GM18502 (cell line): ENCODE measurements at regions not wholly inside any gene's neighbourhood (a gene's known extent, or its start where the extent isn't known, plus 50 kb on each side); places are given as distances from the start of the nearest gene placed in this dataset.
A peak's percentile ranks its signal among the peaks of the same experiment; 100 is the strongest.
"Not testable (repeated sequence)": the region's sequence is repeated elsewhere in the genome, so short reads cannot be mapped to it uniquely, and the experiment has no call there.

ENCODE experiments used
- ATAC-seq: cut with Tn5 transposase; IDR thresholded peaks from one replicate; pipeline ENCODE4 v1.9.1; 2021; ENCODE audit warnings: mild to moderate bottlenecking; ENCODE audit not compliant: unreplicated experiment, poor library complexity

DNA sequence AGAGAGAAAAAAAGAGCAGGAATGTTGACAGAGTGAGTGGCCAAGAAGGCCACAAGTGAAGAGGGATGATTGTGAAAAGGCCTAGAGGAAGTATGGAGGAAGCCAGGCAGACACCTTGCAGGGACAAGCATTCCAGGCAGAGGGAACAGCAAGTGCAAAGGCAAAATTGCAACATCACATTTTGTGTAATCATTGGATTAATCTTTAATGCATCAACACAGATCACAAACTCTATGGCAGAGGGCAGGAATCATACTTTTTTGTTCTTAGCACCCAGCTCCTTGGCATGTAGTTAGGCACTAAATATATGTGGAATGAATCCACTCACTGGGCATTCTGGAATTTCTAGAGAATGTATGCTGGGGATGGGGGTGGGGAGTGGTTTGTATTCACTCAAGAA lies 312.1 kb upstream of the PROK2 start:
- no peak for ATAC-seq

DNA sequence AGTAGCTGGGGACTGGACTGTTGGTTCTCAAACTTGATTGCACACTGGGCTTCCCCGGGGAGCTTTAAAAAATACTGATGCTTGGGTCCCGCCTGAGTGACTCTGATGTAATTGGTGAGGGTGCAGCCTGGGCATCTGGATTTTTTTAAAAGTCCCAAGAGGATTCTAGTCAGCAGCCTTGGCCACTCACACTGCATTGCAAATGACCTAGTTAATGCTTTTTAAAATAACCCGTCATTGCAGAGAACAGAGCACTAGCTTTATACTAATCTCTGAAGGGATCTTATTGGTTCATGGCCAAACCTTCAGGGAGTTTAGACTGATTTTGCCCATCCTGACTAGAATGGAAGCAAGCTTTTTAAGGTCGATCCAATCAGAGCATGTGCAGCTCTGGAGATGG lies 310.6 kb upstream of the PROK2 start:
- no peak for ATAC-seq

DNA sequence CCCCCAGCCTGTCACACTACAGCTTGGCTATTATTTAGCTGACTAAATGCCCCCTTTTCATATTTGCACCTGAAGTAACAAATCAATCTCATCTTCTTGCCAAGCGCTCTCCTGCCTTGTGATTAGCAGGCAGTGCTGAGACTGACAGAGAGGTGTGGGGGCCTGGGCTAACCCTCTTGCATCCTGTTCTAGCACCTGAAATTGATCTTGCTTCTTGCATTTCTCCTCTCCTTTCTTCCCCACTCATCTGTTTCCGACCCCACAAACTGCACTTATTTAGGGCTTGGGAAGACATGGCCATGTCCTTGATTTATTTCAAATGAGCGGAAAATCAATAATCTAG lies 309.0 kb upstream of the PROK2 start:
- no peak for ATAC-seq

DNA sequence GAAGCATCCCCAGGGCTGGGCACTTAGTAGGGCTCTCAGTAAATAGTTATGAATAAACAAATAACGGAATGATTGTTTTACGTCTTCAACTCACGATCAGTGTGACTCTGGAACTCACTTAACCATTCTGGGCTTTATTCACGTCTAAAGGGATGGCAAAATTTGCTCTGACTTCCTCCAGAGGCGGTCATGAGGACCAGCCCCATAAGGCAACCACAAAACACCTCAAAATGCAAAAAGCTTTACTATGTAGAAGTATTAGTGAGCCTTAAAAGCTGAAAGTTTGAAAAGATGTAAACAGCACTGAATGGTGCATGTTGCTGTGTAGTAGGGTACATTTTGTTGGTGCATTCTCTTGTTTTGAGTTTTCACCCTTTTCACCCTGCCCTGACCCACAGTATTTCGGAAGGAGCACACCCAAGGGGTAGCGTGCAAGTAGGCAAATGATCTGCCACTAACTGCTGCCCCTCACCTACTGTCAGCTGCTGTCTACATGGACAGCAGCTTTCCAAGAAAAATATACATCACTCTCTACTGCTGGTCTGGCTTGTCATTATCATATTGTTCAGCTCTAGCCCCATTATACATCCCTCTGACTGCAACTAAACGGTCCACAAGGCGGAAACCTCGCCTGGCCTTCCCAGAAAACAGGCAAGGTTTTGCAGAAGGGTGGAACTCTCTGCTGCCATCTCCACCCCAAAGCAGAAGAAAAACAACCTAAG lies 308.5 kb upstream of the PROK2 start:
- ATAC-seq, result no peak

DNA sequence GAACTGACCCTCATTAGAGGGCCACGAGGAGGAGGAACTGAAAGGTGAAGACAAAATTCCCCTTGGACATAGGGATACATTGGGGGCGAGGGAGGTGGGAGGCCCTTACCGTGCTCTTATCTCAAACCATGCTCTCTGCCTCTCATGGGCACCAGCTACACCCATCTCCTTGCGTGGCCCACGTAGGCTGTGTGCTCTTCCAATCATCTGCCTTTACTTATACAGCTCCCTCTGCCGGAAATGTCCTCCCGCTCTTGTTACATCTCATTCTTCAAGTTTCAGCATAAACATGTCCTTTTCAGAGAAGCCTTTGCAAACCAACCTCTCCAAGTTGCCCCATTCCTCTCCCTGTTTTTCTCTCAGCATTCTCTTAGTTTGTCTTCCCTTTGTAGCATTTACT lies 307.8 kb upstream of the PROK2 start:
- no peak for ATAC-seq

DNA sequence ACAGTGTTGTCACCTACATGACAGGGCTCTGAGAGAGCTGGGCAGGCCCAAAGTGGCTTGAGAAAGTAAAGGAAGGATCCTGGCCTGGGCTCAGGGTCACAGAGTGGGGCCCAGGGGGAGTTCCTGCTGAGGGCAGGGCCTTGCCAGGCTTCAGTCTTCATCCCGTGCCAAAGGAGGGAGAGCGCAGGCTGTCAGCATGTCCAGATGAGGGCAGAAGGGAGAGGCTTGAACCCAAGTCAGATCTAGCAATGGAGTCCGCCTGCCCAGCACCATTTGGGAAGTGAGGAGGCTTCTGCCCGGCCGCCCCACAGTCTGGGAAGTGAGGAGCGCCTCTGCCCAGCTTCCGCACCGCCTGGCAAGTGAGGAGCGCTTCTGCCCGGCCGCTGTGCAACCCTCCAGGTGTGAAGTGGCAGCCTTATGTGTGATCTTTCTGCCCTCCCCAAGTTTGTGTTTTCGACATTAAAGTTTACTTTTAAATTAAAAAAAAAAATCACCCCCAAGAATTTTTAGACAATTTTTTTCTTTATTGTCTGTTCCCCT lies 303.6 kb upstream of the PROK2 start:
- ATAC-seq, result no peak

DNA sequence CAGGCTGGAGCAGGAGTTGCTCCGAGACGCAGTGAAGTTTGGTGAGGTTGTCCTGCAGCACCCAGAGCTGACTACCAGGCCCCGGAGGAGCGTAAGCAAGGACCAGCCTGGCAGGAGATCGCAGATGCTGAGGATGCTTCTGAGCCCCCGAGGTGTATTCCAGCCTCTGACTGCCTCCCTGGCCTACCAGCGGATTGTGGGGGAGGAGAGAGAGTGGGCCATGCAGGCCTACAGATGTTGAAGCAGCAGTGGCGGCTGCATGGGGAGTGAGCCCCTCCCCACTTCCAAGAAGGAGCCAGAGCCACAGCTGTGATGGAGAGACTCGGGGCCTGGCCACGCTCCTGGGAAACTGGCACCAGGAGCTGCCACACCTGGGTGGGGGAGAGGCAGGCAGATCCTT lies 302.5 kb upstream of the PROK2 start:
- ATAC-seq, result no peak

DNA sequence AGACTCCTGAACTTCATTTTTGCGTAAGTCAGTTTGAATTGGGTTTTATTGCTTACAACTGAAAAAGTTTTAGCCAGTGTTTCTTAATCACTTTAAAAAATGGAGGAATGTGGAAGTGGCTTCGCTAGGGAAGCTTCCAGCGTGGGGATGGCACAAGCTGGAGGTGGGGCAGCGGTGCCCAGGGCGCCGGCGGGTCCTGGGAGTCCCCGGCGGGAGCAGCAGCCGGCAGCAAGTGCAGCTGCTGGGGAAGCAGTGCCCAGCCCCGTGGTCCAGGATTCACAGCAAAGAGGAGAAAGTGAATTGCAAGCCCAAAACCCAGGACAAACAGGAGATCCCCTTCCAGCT lies 301.8 kb upstream of the PROK2 start:
- ATAC-seq, result no peak

DNA sequence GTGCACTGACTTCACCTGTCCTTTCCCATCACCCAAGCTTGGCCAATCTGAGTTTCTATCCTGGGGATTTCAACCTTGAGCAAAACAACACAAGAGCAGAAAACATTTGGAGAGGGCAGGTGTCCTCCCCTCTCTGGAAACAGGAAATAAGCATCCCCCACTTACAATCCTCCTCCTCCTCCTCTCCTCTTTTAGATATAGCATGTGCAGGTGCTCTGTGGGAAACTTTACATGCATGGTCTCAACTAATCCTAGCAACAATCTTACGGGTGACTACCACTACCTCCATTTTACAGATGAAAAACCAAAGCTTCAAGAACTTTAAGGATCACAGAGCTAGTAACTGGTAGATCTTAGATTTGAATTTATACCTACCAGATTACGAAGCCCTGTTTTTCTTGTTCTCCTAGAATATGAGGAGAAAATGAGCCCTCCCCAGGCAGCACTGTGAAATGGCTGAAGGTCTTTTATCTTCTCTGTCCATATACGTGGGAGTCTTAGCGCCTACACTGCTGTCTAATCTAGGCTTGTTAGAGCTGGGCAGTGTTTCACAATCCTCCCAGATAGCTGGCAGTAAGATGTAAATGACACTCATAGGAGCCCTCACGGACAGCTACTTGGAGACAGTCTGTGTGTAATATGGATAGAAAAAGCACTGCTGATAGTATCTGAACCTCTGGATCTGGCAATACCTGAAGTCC lies 301.2 kb upstream of the PROK2 start:
- ATAC-seq, result no peak

DNA sequence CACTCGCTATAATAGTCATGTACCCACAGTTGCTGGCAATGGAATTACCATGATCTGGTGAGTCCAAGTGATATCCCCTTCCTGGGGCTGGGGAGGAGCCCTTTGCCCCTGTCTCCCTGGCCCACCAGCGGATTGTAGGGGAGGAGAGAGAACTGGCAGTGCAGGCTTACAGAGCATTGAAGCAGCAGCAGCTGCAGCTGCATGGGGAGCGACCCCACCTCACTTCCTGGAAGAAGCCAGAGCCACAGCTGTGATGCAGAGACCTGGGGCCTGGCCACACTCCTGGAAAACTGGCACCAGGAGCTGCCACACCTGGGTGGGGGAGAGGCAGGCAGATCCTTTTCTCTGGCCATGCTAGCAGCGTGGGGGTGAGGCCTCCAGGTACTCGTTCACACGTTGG lies 300.1 kb upstream of the PROK2 start:
- ATAC-seq, result no peak

DNA sequence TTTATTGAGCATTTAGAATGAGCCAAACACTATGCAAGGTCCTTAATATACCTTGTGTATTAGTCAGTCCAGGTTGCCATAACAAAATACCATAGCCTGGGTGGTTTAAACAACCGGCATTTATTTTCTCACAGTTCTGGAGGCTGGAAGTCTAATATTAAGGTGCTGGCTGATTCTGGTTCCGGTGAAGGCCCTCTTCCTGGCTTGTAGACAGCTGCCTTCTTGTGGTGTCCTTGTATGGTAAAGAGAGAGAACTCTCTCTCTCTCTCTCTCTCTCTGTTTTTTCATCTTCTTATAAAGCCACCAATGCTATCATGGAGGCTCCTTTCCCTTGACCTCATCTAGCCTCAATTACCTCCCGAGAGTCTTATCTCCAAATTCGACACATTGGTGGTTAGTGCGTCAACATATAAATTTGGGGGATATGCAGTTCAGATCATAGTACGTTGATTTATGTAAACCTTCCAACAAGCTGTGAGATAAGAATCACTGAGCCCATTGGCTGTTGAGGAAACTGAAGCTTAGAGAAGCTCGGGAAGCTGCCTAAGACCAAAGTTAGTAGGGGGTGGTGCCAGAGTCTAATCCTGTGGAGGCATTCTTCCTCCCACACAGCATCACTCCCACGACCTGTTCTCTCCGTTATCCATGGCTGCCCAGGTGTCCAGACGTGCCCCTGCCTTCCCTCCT lies 298.0 kb upstream of the PROK2 start:
- ATAC-seq, result peak; percentile 23

DNA sequence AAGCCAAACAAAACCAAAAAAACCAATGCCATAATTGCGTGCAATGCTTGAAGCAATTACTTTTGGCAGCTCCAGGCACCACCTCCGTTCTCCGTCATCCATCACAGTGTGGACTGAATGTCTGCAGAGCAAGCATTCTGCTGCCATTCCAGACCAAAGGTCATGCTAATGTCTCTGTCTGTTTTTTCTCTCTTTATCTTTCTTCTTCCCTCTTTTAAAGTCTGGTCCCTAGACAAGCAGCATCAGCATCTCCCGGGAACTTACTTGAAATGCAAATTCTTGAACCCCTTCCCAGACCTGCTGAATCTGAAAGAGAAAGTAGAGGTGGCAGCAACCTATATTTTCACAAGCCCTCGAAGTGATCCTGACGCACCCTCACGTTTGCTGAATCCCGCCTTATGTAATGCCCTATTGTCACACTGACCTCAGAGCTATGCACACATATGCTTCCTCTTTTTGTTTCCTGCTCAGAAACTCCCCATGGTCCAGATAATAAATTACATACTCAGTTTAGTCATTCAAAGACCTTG lies 297.3 kb upstream of the PROK2 start:
- ATAC-seq, result peak; percentile 66

DNA sequence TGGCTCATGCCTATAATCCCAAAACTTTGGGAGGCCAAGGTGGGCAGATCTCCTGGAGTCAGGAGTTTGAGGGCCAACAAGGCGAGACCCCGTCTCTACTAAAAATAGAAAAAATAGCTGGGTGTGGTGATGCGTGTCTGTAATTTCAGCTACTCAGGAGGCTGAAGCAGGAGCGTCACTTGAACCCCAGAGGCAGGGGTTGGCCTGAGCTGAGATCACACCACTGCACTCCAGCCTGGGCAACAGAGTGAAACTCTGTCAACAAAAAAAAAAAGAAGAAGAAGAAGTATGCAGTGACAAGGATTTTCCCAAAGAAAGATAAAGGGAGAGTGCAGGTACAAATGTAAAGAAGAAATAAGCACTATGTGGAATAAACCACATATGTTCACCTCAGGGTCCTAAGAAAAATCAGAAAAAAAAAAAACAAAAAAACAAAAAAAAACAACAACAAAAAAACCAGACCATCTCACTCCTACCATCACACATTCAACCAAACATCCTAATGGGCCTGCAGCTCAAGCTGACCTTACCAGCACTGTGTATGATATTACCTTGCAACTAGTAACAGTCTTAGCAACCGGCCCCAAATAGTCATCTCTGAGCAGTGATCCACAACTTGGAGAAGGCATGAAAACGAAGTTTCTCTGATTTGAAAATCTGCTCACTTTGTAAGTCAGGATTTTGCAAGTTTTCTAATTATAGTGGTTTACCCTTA lies 296.7 kb upstream of the PROK2 start:
- ATAC-seq, result no peak

DNA sequence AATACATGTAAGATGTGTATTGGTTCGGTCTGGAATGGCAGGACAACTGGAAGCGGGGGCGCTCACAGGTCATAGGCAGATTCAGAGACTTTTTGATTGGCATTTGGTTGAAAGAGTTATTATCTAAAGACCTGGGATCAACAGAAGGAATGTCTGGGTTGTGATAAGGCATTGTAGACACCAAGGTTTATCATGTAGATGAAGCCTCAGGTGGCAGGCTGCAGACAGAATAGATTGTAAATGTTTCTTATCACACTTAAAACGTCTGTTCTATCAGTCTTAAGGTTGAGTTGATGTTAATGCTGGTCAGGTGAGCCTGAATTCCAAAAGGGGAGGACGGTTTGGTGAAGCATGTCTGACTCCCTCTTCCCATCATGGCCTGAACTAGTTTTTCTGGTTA lies 295.9 kb upstream of the PROK2 start:
- ATAC-seq, result no peak

DNA sequence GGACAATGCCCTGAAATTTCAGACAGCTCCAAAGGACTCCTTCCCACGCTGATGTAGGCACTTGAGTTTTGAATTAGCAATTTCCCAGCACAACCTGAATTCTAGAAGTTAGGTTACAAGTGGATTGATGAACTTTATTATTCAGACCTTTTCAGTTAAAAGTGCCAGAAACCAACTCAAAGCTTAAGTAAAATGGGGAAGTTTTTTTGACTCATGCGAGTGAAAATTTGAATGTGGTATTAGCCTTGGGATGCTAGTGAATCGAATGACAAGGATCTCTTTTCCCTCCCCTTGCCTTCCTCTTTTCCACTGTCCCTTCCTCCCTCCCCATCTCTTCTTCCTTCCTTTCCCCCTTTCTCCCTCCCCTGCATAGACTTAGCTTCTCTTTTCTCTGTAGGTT lies 295.1 kb upstream of the PROK2 start:
- no peak for ATAC-seq

DNA sequence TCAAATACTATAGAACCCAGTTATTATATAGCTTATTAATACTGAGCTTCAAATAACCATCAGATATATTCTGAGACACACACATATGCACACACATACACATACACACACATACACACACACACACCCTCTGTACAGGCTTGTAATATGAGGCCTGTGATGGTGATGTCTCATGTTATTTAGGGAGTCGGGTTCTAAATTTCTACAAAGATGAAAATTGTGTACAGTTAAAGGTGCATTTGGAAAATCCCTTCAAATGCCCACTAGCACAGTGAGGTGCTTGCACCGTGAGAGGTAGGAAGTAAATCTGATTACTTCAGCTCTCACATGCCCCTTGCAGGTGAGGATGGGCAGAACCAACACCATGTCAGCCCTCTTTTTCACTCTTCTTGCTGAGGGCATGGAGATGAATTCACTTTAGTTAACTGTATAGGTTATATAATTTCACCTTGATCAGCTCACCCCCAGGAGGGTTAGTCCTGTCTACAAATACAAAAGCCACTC lies 294.5 kb upstream of the PROK2 start:
- ATAC-seq, result no peak

DNA sequence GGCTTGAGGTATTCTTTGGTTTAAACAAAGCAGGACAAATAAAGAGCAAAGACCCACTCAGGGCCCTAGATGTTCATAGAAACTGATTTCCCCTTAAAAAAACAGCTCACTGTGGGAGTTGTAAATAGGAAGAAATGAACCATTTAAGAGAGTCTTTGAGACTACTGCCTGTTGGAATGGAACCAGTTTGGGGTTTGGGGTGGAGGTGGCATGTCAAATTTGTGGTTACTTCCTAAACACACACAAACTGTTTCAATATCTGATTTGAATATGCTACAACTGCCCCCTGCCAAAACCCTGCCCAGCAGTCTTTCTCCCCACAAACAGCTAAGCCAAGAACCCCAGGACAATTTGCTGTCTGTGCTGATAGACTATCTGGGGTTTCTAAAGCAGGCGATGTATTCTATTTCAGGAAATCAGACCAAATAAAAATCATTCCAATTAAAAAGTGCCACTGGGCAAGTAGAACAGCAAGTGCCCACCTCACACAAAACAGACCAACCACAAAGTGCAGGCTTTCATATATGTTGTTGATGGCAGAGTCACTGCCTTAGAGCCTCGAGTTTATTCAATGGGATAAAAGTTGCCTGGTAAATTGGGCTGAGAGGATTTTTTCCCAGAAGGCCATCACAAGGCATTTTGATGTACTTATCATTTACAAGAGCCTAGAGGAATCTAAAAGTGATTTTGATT lies 293.9 kb upstream of the PROK2 start:
- ATAC-seq, result peak; percentile 29

DNA sequence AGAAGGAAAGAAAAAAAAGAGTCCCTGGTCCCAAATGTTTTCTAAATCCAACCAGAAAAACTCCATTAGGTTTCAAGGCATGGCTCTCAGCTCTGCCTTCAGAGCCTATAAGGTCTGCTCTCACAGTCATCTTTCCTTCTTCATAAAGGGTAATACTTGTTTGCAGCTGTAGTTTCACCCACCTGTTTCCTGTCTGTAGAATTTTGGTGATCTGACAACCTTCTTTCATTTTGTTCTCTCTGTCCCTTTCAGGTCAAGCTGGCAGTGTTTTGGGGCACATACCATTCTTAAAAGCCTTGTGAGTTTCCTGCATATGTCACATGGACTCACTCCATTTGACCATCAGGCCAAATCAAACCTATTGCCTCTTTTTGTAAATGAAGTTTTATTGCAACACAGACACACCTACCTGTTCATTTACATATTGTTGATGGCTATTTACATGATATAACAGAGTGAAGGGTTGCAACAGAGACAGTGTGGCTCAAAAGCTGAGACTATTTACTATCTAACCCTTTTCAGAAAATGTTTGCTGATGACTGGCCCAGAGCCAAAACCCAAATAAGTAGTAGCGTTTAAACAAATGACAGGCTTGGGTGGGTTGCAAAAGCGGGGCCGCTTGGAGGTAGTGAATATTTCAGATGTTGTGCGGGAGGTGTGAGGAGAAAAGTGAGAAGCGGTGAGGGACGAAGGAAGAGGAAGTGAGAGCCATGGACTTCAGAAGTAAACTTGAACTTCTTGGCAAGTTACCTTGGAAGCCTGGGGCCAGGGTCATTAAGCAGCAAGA lies 292.7 kb upstream of the PROK2 start:
- peak; percentile 48 for ATAC-seq

DNA sequence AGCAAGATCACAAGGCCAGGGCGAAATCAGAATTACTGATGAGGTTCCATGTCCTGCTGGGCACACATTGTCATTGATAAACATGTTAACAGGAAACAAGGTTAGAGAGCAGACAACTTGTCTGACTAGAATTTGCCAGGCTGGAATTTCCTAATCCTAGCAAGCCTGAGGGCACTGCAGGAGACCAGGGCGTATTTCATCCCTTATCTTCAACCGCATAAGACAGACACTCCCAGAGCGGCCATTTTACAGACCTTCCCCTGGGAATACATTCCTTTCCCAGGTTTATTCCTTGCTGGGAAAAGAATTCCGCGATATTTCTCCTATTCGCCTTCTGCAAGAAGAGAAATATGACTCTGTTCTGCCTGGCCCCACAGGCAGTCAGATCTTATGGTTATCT lies 290.9 kb upstream of the PROK2 start:
- ATAC-seq, result not testable (repeated sequence)
